ENCODE measurements at regions not wholly inside any gene's neighbourhood (a gene's known extent, or its start where the extent isn't known, plus 50 kb on each side); places are given as distances from the start of the nearest gene placed in this dataset.
"Not testable (repeated sequence)": the region's sequence is repeated elsewhere in the genome, so short reads cannot be mapped to it uniquely, and the experiment has no call there.

DNA sequence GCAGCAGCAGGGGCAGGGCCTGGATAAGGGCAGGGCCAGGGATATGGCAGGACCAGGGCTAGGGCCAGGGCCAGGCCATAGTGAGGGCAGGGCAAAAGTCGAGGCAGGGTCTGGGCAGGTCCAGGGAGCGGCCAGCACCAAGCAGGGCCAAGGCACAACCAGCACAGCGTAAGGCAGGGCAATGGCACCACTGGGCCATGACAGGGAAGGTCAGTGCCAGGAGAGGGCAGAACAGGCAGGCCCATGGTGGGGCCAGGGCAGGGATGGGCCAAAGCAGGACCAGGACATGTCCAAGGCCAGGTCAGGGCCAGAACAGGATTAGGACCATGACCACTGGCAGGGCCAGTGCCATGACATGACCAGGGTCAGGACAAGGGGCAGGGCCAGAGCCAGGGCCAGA is 403.1 kb downstream of the ZNF33B start:
- H2AFZ ChIP-seq (ENCODE audit: low read depth, low read length, poor library complexity, severe bottlenecking); POLR2A ChIA-PET; H3K9me3 ChIP-seq (ENCODE audit: control insufficient read depth in 1 of 2, insufficient read depth in 1 of 2, low read depth in 1 of 2, low read length in 2 of 2); H3K9me2 ChIP-seq (ENCODE audit: insufficient read depth); ATAC-seq; H3K4me1 ChIP-seq (ENCODE audit: control insufficient read depth in 1 of 2, insufficient read depth in 2 of 2, low read length in 2 of 2); H3K27ac ChIP-seq (ENCODE audit: low read depth, low read length); CTCF ChIA-PET; H3K4me3 ChIP-seq (replicated peaks in 1 of 2; ENCODE audit: low read depth in 1 of 2, low read length in 2 of 2); H3K79me2 ChIP-seq (ENCODE audit: insufficient read depth, low read length); H3K27me3 ChIP-seq (ENCODE audit: insufficient read depth, low read length); BruUV-seq (replicated peaks); intact Hi-C loops (cut with micrococcal nuclease); H3K9ac ChIP-seq (ENCODE audit: low read length); H3K36me3 ChIP-seq (ENCODE audit: control insufficient read depth in 1 of 2, insufficient read depth in 2 of 2, low read length in 2 of 2); DNase-seq (ENCODE audit: low read depth, low spot score); H3K4me2 ChIP-seq (ENCODE audit: low read length); H4K20me1 ChIP-seq (ENCODE audit: insufficient read depth); RAD21 ChIA-PET (ENCODE audit: low non-redundant PET in 1 of 2, low total read pairs in 2 of 2, uncharacterized antibody in 2 of 2, unreplicated experiment in 2 of 2): not testable (repeated sequence)

DNA sequence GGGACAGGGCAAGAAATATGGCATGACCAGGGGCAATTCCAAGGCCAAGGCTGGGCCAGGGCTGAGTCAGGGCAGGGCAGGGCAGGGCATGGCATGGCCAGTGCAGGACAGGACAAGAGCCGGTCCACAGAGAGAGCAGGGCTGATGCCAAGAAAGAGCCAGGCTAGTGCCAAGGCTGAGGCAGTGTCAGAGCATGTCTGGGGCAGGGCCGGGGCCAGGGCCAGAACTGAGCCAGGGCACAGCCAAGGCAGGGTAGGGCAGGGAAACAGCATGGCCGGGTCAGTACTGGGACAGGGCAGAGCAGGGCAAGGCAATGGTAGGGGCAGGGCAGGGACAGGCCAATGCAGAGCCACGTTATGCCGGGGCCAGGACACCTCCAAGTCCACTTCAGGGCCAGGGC is 403.9 kb downstream of the ZNF33B start:
- H3K9me2 ChIP-seq (ENCODE audit: insufficient read depth); H3K9ac ChIP-seq (ENCODE audit: low read length); H3K4me3 ChIP-seq (replicated peaks in 1 of 2; ENCODE audit: low read depth in 1 of 2, low read length in 2 of 2); H3K79me2 ChIP-seq (ENCODE audit: insufficient read depth, low read length); DNase-seq (ENCODE audit: low read depth, low spot score); H3K4me1 ChIP-seq (ENCODE audit: control insufficient read depth in 1 of 2, insufficient read depth in 2 of 2, low read length in 2 of 2); H4K20me1 ChIP-seq (ENCODE audit: insufficient read depth); intact Hi-C loops (cut with micrococcal nuclease); H3K36me3 ChIP-seq (ENCODE audit: control insufficient read depth in 1 of 2, insufficient read depth in 2 of 2, low read length in 2 of 2); BruUV-seq (replicated peaks); H3K27me3 ChIP-seq (ENCODE audit: insufficient read depth, low read length); H2AFZ ChIP-seq (ENCODE audit: low read depth, low read length, poor library complexity, severe bottlenecking); ATAC-seq; H3K9me3 ChIP-seq (ENCODE audit: control insufficient read depth in 1 of 2, insufficient read depth in 1 of 2, low read depth in 1 of 2, low read length in 2 of 2); CTCF ChIA-PET; POLR2A ChIA-PET; H3K27ac ChIP-seq (ENCODE audit: low read depth, low read length); H3K4me2 ChIP-seq (ENCODE audit: low read length); RAD21 ChIA-PET (ENCODE audit: low non-redundant PET in 1 of 2, low total read pairs in 2 of 2, uncharacterized antibody in 2 of 2, unreplicated experiment in 2 of 2): not testable (repeated sequence)

DNA sequence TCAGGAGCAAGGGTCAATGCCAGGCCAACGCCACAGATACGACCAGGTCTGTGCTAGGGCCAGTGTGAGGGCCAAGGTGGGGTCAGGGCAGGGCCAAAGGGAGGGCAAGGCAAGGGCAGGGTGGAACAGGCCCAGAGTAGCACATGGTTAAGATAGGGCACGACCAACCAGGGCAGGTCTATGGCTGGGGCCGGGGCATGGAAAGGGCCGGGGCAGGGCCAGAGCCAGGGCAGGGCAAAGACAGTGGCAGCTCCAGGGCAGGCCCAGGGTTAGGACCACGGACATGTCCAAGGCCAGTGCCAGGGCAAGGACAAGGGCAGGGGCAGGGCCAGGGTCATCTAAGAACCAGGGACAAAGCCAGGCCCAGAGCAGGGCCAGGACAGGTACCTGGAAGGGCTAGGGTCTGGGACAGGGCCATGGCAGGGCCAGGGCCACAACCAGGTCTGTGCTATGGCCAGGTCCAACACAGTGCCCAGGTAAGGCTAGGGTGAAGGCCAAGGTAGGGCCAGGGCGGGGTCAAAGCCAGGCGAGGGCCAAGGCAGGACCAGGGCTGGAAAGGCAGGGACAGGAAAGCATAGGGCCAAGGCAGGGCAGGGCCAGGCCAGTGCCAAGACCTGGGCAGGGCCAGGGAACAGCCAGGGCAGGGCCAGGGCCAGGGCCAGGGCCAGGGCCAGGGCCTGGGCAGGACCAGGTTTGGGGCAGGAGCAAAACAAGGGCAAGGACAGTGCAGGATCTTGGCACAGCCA is 404.7 kb downstream of the ZNF33B start:
- H3K79me2 ChIP-seq (ENCODE audit: insufficient read depth, low read length); H3K9me2 ChIP-seq (ENCODE audit: insufficient read depth); ATAC-seq; H3K9me3 ChIP-seq (ENCODE audit: control insufficient read depth in 1 of 2, insufficient read depth in 1 of 2, low read depth in 1 of 2, low read length in 2 of 2); H3K9ac ChIP-seq (ENCODE audit: low read length); H4K20me1 ChIP-seq (ENCODE audit: insufficient read depth); BruUV-seq (replicated peaks); intact Hi-C loops (cut with micrococcal nuclease); DNase-seq (ENCODE audit: low read depth, low spot score); CTCF ChIA-PET; H3K27ac ChIP-seq (ENCODE audit: low read depth, low read length); POLR2A ChIA-PET; H3K4me1 ChIP-seq (ENCODE audit: control insufficient read depth in 1 of 2, insufficient read depth in 2 of 2, low read length in 2 of 2); H3K4me3 ChIP-seq (replicated peaks in 1 of 2; ENCODE audit: low read depth in 1 of 2, low read length in 2 of 2); H3K27me3 ChIP-seq (ENCODE audit: insufficient read depth, low read length); H3K4me2 ChIP-seq (ENCODE audit: low read length); H2AFZ ChIP-seq (ENCODE audit: low read depth, low read length, poor library complexity, severe bottlenecking); RAD21 ChIA-PET (ENCODE audit: low non-redundant PET in 1 of 2, low total read pairs in 2 of 2, uncharacterized antibody in 2 of 2, unreplicated experiment in 2 of 2); H3K36me3 ChIP-seq (ENCODE audit: control insufficient read depth in 1 of 2, insufficient read depth in 2 of 2, low read length in 2 of 2): not testable (repeated sequence)

DNA sequence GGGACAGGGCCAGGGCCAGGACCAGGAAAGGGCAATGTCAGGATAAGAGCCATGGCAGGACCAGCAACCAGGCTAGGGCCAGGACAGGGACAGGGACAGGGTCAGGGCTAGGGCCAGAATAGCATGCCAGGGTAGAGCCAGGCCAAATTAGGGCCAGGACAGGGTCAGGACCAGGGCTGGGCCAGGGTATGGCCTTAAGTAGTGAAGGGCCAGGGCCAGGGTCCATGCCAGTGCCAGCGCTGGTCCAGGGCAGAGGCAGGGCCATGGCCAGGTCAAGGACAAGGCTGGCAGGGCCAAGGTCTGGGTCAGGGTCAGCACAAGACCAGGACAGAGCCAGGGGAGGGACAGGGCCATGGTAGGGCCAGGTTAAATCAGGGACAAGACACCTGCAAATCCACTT is 405.4 kb downstream of the ZNF33B start:
- POLR2A ChIA-PET; intact Hi-C loops (cut with micrococcal nuclease); H3K27me3 ChIP-seq (ENCODE audit: insufficient read depth, low read length); RAD21 ChIA-PET (ENCODE audit: low non-redundant PET in 1 of 2, low total read pairs in 2 of 2, uncharacterized antibody in 2 of 2, unreplicated experiment in 2 of 2); H3K4me1 ChIP-seq (ENCODE audit: control insufficient read depth in 1 of 2, insufficient read depth in 2 of 2, low read length in 2 of 2); H3K9me2 ChIP-seq (ENCODE audit: insufficient read depth); H3K27ac ChIP-seq (ENCODE audit: low read depth, low read length); CTCF ChIA-PET; H3K36me3 ChIP-seq (ENCODE audit: control insufficient read depth in 1 of 2, insufficient read depth in 2 of 2, low read length in 2 of 2); ATAC-seq; H2AFZ ChIP-seq (ENCODE audit: low read depth, low read length, poor library complexity, severe bottlenecking); H4K20me1 ChIP-seq (ENCODE audit: insufficient read depth); BruUV-seq (replicated peaks); H3K9me3 ChIP-seq (ENCODE audit: control insufficient read depth in 1 of 2, insufficient read depth in 1 of 2, low read depth in 1 of 2, low read length in 2 of 2); H3K4me2 ChIP-seq (ENCODE audit: low read length); DNase-seq (ENCODE audit: low read depth, low spot score); H3K9ac ChIP-seq (ENCODE audit: low read length); H3K79me2 ChIP-seq (ENCODE audit: insufficient read depth, low read length); H3K4me3 ChIP-seq (replicated peaks in 1 of 2; ENCODE audit: low read depth in 1 of 2, low read length in 2 of 2): not testable (repeated sequence)
